ENCODE measurements at regions not wholly inside any gene's neighbourhood (a gene's known extent, or its start where the extent isn't known, plus 50 kb on each side); places are given as distances from the start of the nearest gene placed in this dataset.

GRCh38 chr2:4190548-4190947, 487.2 kb downstream of the DCDC2C start:
- no peaks in the 10 kb centered on the region for H3K36me3 ChIP-seq
- H3K27me3 ChIP-seq (replicated peaks; ENCODE audit: insufficient read depth) = no peaks in the 10 kb centered on the region
- no peak overlapping the region for H3K27ac ChIP-seq
- H3K9me3 ChIP-seq = no peaks in the 10 kb centered on the region
- H3K4me1 ChIP-seq (ENCODE audit: control insufficient read depth in 1 of 2, low read depth in 2 of 2) = no peaks in the 10 kb centered on the region
- ATAC-seq (ENCODE audit: insufficient number of reproducible peaks, low FRiP score, low read depth) (no peak), DNase-seq (ENCODE audit: low spot score) (no peak)
- TF ChIP-seq, protein P1, sequence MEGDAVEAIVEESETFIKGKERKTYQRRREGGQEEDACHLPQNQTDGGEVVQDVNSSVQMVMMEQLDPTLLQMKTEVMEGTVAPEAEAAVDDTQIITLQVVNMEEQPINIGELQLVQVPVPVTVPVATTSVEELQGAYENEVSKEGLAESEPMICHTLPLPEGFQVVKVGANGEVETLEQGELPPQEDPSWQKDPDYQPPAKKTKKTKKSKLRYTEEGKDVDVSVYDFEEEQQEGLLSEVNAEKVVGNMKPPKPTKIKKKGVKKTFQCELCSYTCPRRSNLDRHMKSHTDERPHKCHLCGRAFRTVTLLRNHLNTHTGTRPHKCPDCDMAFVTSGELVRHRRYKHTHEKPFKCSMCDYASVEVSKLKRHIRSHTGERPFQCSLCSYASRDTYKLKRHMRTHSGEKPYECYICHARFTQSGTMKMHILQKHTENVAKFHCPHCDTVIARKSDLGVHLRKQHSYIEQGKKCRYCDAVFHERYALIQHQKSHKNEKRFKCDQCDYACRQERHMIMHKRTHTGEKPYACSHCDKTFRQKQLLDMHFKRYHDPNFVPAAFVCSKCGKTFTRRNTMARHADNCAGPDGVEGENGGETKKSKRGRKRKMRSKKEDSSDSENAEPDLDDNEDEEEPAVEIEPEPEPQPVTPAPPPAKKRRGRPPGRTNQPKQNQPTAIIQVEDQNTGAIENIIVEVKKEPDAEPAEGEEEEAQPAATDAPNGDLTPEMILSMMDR (IDR thresholded peaks at IDR 0.05) = no peak
- H3K4me3 ChIP-seq = no peak overlapping the region

GRCh38 chr2:4192119-4192518, 488.7 kb downstream of the DCDC2C start:
- DNase-seq (ENCODE audit: low spot score) (no peak), ATAC-seq (ENCODE audit: insufficient number of reproducible peaks, low FRiP score, low read depth) (no peak)
- H3K36me3 ChIP-seq = no peaks in the 10 kb centered on the region
- no peaks in the 10 kb centered on the region for H3K9me3 ChIP-seq
- TF ChIP-seq, protein P1 (IDR thresholded peaks at IDR 0.05) = no peak
- H3K27ac ChIP-seq = no peak overlapping the region
- no peaks in the 10 kb centered on the region for H3K4me1 ChIP-seq (ENCODE audit: control insufficient read depth in 1 of 2, low read depth in 2 of 2)
- no peak overlapping the region for H3K4me3 ChIP-seq
- no peaks in the 10 kb centered on the region for H3K27me3 ChIP-seq (replicated peaks; ENCODE audit: insufficient read depth)

GRCh38 chr2:4214444-4215205, 511.2 kb downstream of the DCDC2C start:
- H3K4me1 ChIP-seq (ENCODE audit: control insufficient read depth in 1 of 2, low read depth in 2 of 2) = no peaks in the 10 kb centered on the region
- no peaks in the 10 kb centered on the region for H3K27me3 ChIP-seq (replicated peaks; ENCODE audit: insufficient read depth)
- H3K4me3 ChIP-seq = no peak overlapping the region
- H3K36me3 ChIP-seq = no peaks in the 10 kb centered on the region
- TF ChIP-seq, protein P1 (IDR thresholded peaks at IDR 0.05) = no peak
- no peak overlapping the region for H3K27ac ChIP-seq
- DNase-seq (ENCODE audit: low spot score) = no peak
- H3K9me3 ChIP-seq = no peaks in the 10 kb centered on the region
- no peak for ATAC-seq (ENCODE audit: insufficient number of reproducible peaks, low FRiP score, low read depth)

GRCh38 chr2:4217737-4218136, 514.4 kb downstream of the DCDC2C start:
- no peak for ATAC-seq (ENCODE audit: insufficient number of reproducible peaks, low FRiP score, low read depth)
- H3K9me3 ChIP-seq = no peaks in the 10 kb centered on the region
- TF ChIP-seq, protein P1 (IDR thresholded peaks at IDR 0.05) = no peak

DNA sequence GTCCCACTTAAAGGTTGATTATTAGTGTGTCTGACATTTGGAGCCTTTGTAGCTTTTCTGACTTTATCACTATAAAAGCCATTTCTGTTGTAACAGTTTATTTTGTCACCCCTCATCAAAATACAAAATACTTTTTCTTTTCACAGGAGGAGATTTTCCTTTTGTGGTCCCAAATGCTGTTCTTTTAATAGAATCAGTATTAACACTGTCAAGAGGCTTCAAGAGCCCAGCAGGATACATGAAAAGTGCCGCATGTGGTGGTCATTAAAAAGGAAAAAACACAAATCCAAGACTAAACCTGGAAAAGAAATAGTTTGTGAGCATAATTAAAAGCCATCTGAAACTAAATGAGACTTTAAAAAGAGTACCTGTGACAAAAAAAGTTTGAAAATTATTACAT, 515.7 kb downstream of the DCDC2C start:
- H3K36me3 ChIP-seq = no peaks in the 10 kb centered on the region
- H3K4me3 ChIP-seq = no peak overlapping the region
- ATAC-seq (ENCODE audit: insufficient number of reproducible peaks, low FRiP score, low read depth) = no peak
- H3K4me1 ChIP-seq (ENCODE audit: control insufficient read depth in 1 of 2, low read depth in 2 of 2) = no peaks in the 10 kb centered on the region
- H3K27me3 ChIP-seq (replicated peaks; ENCODE audit: insufficient read depth) = no peaks in the 10 kb centered on the region
- TF ChIP-seq, protein P1 (IDR thresholded peaks at IDR 0.05) = no peak
- H3K9me3 ChIP-seq = no peaks in the 10 kb centered on the region
- no peak for DNase-seq (ENCODE audit: low spot score)
- no peak overlapping the region for H3K27ac ChIP-seq

More at GRCh38 chr2:4217737-4218136, 514.4 kb downstream of the DCDC2C start:
- H3K4me3 ChIP-seq = no peak overlapping the region
- DNase-seq (ENCODE audit: low spot score) = no peak
- H3K36me3 ChIP-seq = no peaks in the 10 kb centered on the region
- H3K27ac ChIP-seq = no peak overlapping the region
- no peaks in the 10 kb centered on the region for H3K27me3 ChIP-seq (replicated peaks; ENCODE audit: insufficient read depth)
- no peaks in the 10 kb centered on the region for H3K4me1 ChIP-seq (ENCODE audit: control insufficient read depth in 1 of 2, low read depth in 2 of 2)

Data from thoracic aorta (tissue), 2 donors.